IPS-18a (cell line): ENCODE measurements at regions not wholly inside any gene's neighbourhood (a gene's known extent, or its start where the extent isn't known, plus 50 kb on each side); places are given as distances from the start of the nearest gene placed in this dataset.

Experiments
- H3K27ac ChIP-seq: one replicate; pipeline ENCODE4 v1.5.1; 2013; ENCODE audit warnings: low read length
- H3K27me3 ChIP-seq: one replicate; pipeline ENCODE4 v1.6.1; 2013; ENCODE audit warnings: mild to moderate bottlenecking, low read length; ENCODE audit not compliant: control insufficient read depth, insufficient read depth
- H3K36me3 ChIP-seq: one replicate; pipeline ENCODE4 v1.6.1; 2013; ENCODE audit warnings: low read depth, low read length; ENCODE audit not compliant: control insufficient read depth
- H3K4me1 ChIP-seq: one replicate; pipeline ENCODE4 v1.6.1; 2013; ENCODE audit warnings: low read depth, low read length; ENCODE audit not compliant: control insufficient read depth
- H3K4me3 ChIP-seq: one replicate; pipeline ENCODE4 v1.5.1; 2013; ENCODE audit warnings: low read length
- H3K9ac ChIP-seq: one replicate; pipeline ENCODE4 v1.6.1; 2013; ENCODE audit warnings: mild to moderate bottlenecking, low read length, moderate library complexity
- H3K9me3 ChIP-seq: one replicate; pipeline ENCODE4 v1.6.1; 2013; ENCODE audit warnings: low read depth, low read length; ENCODE audit not compliant: control insufficient read depth

DNA sequence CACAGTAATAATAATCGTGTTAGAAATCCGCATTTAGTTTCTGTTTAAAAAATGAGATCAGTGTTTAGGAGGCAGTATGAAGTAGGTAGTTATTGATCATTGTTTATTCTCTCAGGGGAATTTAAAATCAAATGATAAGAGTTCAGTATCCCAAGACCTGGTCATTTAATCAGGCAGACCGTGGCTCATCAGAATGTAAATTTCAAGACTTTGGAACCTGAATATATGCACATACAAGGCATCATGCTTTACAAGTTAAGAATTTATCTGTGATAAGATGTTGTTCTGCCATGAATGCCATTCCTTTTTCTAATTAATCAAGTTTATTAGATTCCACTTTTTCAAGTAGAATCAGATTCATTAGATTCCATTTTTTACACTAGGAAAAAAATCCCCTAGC lies 133.5 kb upstream of the MAOA start:
- no peaks in the 10 kb centered on the region for H3K4me1 ChIP-seq
- no peak overlapping the region for H3K27ac ChIP-seq
- no peak overlapping the region for H3K9ac ChIP-seq
- no peaks in the 10 kb centered on the region for H3K27me3 ChIP-seq
- H3K4me3 ChIP-seq, result no peak overlapping the region
- H3K36me3 ChIP-seq, result no peaks in the 10 kb centered on the region
- peaks cover 11% of the 10 kb centered on the region for H3K9me3 ChIP-seq

GRCh38 chrX:43525901-43526610 lies 130.0 kb upstream of the MAOA start:
- H3K4me1 ChIP-seq, result no peaks in the 10 kb centered on the region
- no peak overlapping the region for H3K27ac ChIP-seq
- H3K4me3 ChIP-seq, result no peak overlapping the region
- no peak overlapping the region for H3K9ac ChIP-seq
- H3K9me3 ChIP-seq, result peaks cover 11% of the 10 kb centered on the region
- no peaks in the 10 kb centered on the region for H3K36me3 ChIP-seq
- no peaks in the 10 kb centered on the region for H3K27me3 ChIP-seq

- Histone ChIP-seq H3K36me3 (no peaks in the 10 kb centered on the region), H3K9ac (no peak overlapping the region), H3K4me1 (no peaks in the 10 kb centered on the region), H3K27ac (no peak overlapping the region), H3K4me3 (no peak overlapping the region), H3K27me3 (no peaks in the 10 kb centered on the region), H3K9me3 (peaks cover 12% of the 10 kb centered on the region)
Observed at GRCh38 chrX:43526878-43527277, 129.2 kb upstream of the MAOA start.

- no peaks in the 10 kb centered on the region for H3K27me3 ChIP-seq
- no peak overlapping the region for H3K27ac ChIP-seq
- no peaks in the 10 kb centered on the region for H3K4me1 ChIP-seq
- no peaks in the 10 kb centered on the region for H3K36me3 ChIP-seq
- H3K4me3 ChIP-seq, result no peak overlapping the region
- no peak overlapping the region for H3K9ac ChIP-seq
- H3K9me3 ChIP-seq, result peaks cover 14% of the 10 kb centered on the region
Observed at GRCh38 chrX:43527801-43528200, 128.3 kb upstream of the MAOA start.

- H3K36me3 ChIP-seq, result no peaks in the 10 kb centered on the region
- H3K9ac ChIP-seq, result no peak overlapping the region
- H3K4me3 ChIP-seq, result no peak overlapping the region
- H3K27ac ChIP-seq, result no peak overlapping the region
- H3K9me3 ChIP-seq, result peaks cover 15% of the 10 kb centered on the region
- no peaks in the 10 kb centered on the region for H3K4me1 ChIP-seq
- no peaks in the 10 kb centered on the region for H3K27me3 ChIP-seq
Observed at GRCh38 chrX:43530837-43531236, 125.3 kb upstream of the MAOA start.

DNA sequence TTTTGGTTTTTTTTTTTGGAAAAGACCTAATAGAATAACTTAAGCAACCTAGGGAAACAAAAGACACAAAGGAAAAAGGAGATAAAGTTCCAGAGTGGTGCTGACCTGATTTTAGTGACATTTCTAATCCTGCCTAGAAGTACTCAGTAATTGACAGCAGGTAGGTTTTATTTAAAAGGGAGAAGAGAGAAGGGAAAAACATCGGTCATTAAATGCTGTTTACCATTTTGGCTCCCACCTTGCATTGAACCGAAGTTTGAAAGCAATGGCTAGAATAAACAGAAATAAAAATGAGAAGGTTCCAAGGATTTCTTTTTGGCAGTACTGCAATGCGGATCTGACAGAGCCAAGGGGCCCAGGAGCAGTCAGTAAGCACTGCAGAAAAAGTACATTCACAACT lies 115.8 kb upstream of the MAOA start:
- Histone ChIP-seq H3K36me3 (no peaks in the 10 kb centered on the region), H3K27ac (no peak overlapping the region), H3K9ac (no peak overlapping the region), H3K4me3 (no peak overlapping the region), H3K9me3 (peaks cover 12% of the 10 kb centered on the region), H3K4me1 (no peaks in the 10 kb centered on the region), H3K27me3 (no peaks in the 10 kb centered on the region)

GRCh38 chrX:43551590-43551989 lies 104.5 kb upstream of the MAOA start:
- no peak overlapping the region for H3K27ac ChIP-seq
- peaks cover 4% of the 10 kb centered on the region for H3K9me3 ChIP-seq
- no peak overlapping the region for H3K4me3 ChIP-seq
- no peaks in the 10 kb centered on the region for H3K36me3 ChIP-seq
- H3K9ac ChIP-seq, result no peak overlapping the region
- no peaks in the 10 kb centered on the region for H3K27me3 ChIP-seq
- H3K4me1 ChIP-seq, result peaks cover 3% of the 10 kb centered on the region

- Histone ChIP-seq H3K9ac (no peak overlapping the region), H3K4me1 (peaks cover 3% of the 10 kb centered on the region), H3K9me3 (peaks cover 4% of the 10 kb centered on the region), H3K36me3 (no peaks in the 10 kb centered on the region), H3K27ac (no peak overlapping the region), H3K4me3 (no peak overlapping the region), H3K27me3 (no peaks in the 10 kb centered on the region)
Observed at GRCh38 chrX:43552156-43552555, 103.9 kb upstream of the MAOA start.

GRCh38 chrX:43552703-43553102 lies 103.4 kb upstream of the MAOA start:
- Histone ChIP-seq H3K36me3 (no peaks in the 10 kb centered on the region), H3K4me1 (peaks cover 3% of the 10 kb centered on the region), H3K9me3 (peaks cover 4% of the 10 kb centered on the region), H3K4me3 (no peak overlapping the region), H3K27ac (no peak overlapping the region), H3K9ac (no peak overlapping the region), H3K27me3 (no peaks in the 10 kb centered on the region)

DNA sequence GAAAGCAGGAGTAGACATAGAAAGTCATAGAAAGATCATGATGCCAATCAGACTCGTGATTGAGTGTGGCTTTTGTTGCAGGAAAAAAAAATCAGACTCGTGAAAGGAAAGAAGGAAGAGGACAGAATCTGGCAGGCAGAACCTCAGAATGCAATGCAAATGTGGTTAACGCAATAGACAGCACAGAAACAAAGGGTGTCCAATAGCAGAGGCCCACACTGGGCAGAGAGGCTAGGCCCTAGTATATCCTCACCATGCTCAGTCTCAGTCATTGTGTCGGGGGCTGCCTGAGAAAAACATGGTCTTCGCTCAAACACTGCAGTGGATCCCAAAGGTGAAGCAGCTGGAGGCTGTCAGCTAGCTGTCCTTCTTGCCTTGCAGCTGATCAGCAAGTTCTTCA lies 102.8 kb upstream of the MAOA start:
- Histone ChIP-seq H3K27ac (no peak overlapping the region), H3K4me3 (no peak overlapping the region), H3K36me3 (no peaks in the 10 kb centered on the region), H3K27me3 (no peaks in the 10 kb centered on the region), H3K4me1 (peaks cover 3% of the 10 kb centered on the region), H3K9ac (no peak overlapping the region), H3K9me3 (peaks cover 4% of the 10 kb centered on the region)

DNA sequence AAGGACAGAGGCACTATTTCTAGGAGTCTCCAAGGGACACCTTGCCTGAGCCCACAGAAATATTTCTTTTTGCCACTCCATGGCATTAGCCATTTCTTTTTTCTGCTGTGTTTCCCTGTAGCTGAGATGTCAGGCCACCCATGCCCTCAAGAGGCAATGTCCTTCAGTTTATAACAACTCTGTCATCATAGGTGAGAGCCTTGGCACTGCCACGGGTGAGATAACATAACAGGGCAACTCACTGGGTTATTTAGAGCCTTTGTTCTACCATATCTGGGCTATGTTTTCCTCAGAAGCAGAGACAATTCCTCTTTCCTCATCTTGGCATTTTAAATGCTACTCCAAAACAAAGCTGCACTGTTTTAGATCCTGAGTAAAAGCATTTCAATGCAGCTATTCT lies 99.9 kb upstream of the MAOA start:
- H3K27me3 ChIP-seq, result no peaks in the 10 kb centered on the region
- no peak overlapping the region for H3K27ac ChIP-seq
- no peak overlapping the region for H3K9ac ChIP-seq
- H3K9me3 ChIP-seq, result no peaks in the 10 kb centered on the region
- no peak overlapping the region for H3K4me3 ChIP-seq
- H3K36me3 ChIP-seq, result no peaks in the 10 kb centered on the region
- H3K4me1 ChIP-seq, result peaks cover 2% of the 10 kb centered on the region

DNA sequence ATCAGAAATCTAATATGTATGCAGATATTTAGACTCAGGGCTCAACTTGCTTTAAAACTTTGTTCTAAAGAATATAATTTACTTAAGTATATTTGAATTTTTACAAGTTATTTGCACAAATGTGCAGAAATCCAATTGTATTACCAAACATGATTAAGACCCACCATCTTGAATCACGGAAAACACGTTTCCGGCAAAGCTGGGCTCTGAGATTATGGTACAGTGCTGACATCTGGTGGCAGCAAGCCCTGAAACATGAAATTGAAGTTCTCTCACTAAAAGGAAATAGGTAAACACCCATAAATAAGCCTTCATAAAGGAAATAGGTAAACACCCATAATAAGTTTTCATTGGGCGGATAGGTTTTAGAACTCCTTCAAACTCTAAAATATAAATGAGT lies 98.3 kb upstream of the MAOA start:
- Histone ChIP-seq H3K9ac (no peak overlapping the region), H3K9me3 (no peaks in the 10 kb centered on the region), H3K27ac (no peak overlapping the region)

More for the DNA sequence above, 98.3 kb upstream of the MAOA start:
- Histone ChIP-seq H3K36me3 (no peaks in the 10 kb centered on the region), H3K4me3 (no peak overlapping the region), H3K4me1 (no peaks in the 10 kb centered on the region), H3K27me3 (no peaks in the 10 kb centered on the region)
